Uterus (tissue), 2 donors: ENCODE measurements at regions not wholly inside any gene's neighbourhood (a gene's known extent, or its start where the extent isn't known, plus 50 kb on each side); places are given as distances from the start of the nearest gene placed in this dataset.

Source experiments
- POLR2A ChIP-seq, 2 donors: fragments of 450-650 bp; IDR thresholded peaks; one replicate each; pipeline ENCODE4 v1.6.1; 2016; ENCODE audit warnings: antibody characterized with exemption in 2 of 2, mild to moderate bottlenecking in 1 of 2, moderate library complexity in 1 of 2
- TF ChIP-seq, protein P1 (sequence below), 4 experiments: fragments of 200-600 bp in 2 of 4; fragments of 450-650 bp in 2 of 4; sonication (generic) in 2 of 4; IDR thresholded peaks; one replicate each; pipeline ENCODE4 v1.5.1; 2016 to 2019; ENCODE audit warnings: antibody characterized with exemption in 4 of 4, mild to moderate bottlenecking in 2 of 4, moderate library complexity in 1 of 4

DNA sequence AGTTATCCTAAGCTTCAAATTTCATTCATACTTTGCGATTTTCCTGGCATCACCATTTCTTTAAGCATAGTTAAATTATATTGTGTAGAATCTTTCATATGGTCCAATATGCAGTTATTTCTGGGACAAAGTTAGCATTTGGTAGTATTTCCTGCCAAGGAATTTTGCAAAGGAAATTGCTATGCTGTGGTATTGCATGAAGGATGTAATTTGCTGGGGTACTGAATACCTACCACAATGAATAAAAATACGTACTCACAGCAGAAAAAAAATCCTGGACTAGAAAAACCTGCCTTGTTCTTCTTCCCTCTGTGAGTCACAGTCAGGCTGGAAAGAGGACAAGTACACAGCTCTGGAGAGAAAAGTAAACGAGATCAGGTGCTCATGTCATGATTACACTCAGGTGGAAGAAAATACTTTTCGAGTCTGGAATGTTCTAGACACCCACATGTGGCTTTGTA, 241.2 kb downstream of the PTBP2 start:
- TF ChIP-seq, protein P1, sequence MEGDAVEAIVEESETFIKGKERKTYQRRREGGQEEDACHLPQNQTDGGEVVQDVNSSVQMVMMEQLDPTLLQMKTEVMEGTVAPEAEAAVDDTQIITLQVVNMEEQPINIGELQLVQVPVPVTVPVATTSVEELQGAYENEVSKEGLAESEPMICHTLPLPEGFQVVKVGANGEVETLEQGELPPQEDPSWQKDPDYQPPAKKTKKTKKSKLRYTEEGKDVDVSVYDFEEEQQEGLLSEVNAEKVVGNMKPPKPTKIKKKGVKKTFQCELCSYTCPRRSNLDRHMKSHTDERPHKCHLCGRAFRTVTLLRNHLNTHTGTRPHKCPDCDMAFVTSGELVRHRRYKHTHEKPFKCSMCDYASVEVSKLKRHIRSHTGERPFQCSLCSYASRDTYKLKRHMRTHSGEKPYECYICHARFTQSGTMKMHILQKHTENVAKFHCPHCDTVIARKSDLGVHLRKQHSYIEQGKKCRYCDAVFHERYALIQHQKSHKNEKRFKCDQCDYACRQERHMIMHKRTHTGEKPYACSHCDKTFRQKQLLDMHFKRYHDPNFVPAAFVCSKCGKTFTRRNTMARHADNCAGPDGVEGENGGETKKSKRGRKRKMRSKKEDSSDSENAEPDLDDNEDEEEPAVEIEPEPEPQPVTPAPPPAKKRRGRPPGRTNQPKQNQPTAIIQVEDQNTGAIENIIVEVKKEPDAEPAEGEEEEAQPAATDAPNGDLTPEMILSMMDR (IDR thresholded peaks at IDR 0.05) = no peak
- TF ChIP-seq POLR2A (IDR thresholded peaks at IDR 0.05) = no peak
